ENCODE measurements at regions not wholly inside any gene's neighbourhood (a gene's known extent, or its start where the extent isn't known, plus 50 kb on each side); places are given as distances from the start of the nearest gene placed in this dataset.
"Not testable (repeated sequence)": the region's sequence is repeated elsewhere in the genome, so short reads cannot be mapped to it uniquely, and the experiment has no call there.

GRCh38 chr6:43998592-43999243 is 128.5 kb downstream of the MRPL14 start:
- not testable (repeated sequence) for DNase-seq

GRCh38 chr6:43997990-43998585 is 129.2 kb downstream of the MRPL14 start:
- DNase-seq, result not testable (repeated sequence)

GRCh38 chr6:43997345-43997677 is 129.9 kb downstream of the MRPL14 start:
- no peak for DNase-seq

- DNase-seq, result no peak
Measured at GRCh38 chr6:43996618-43997344, 130.5 kb downstream of the MRPL14 start.

GRCh38 chr6:43995137-43995536 is 132.1 kb downstream of the MRPL14 start:
- no peak for DNase-seq

GRCh38 chr6:43993881-43994523 is 133.2 kb downstream of the MRPL14 start:
- DNase-seq, result no peak

GRCh38 chr6:43992783-43993644 is 134.2 kb downstream of the MRPL14 start:
- DNase-seq, result no peak

- no peak for DNase-seq
Measured at GRCh38 chr6:43992126-43992663, 135.1 kb downstream of the MRPL14 start.

- no peak for DNase-seq
Measured at GRCh38 chr6:43990627-43991619, 136.3 kb downstream of the MRPL14 start.

- no peak for DNase-seq
Measured at GRCh38 chr6:43990275-43990626, 137.0 kb downstream of the MRPL14 start.

- no peak for DNase-seq
Measured at GRCh38 chr6:43989581-43990146, 137.6 kb downstream of the MRPL14 start.

- no peak for DNase-seq
Measured at GRCh38 chr6:43988801-43989200, 138.5 kb downstream of the MRPL14 start.

- no peak for DNase-seq
Measured at GRCh38 chr6:43987838-43988439, 139.3 kb downstream of the MRPL14 start.

- DNase-seq, result no peak
Measured at GRCh38 chr6:43986177-43986825, 141.0 kb downstream of the MRPL14 start.

- no peak for DNase-seq
Measured at GRCh38 chr6:43985329-43985728, 141.9 kb downstream of the MRPL14 start.

- no peak for DNase-seq
Measured at GRCh38 chr6:43984442-43985321, 142.6 kb downstream of the MRPL14 start.

- no peak for DNase-seq
Measured at GRCh38 chr6:43983632-43984031, 143.6 kb downstream of the MRPL14 start.

- no peak for DNase-seq
Measured at GRCh38 chr6:43983191-43983590, 144.1 kb downstream of the MRPL14 start.
